VCaP (cell line): ENCODE measurements at regions not wholly inside any gene's neighbourhood (a gene's known extent, or its start where the extent isn't known, plus 50 kb on each side); places are given as distances from the start of the nearest gene placed in this dataset.
"Not testable (repeated sequence)": the region's sequence is repeated elsewhere in the genome, so short reads cannot be mapped to it uniquely, and the experiment has no call there.

ENCODE experiments used
- H3K27ac ChIP-seq: fragments of 450-650 bp; 2 replicates; pipeline ENCODE4 v1.5.1; 2017
- TF ChIP-seq, protein P1 (sequence below): fragments of 450-650 bp; conservative IDR thresholded peaks from 2 replicates; pipeline ENCODE4 v1.5.1; 2017; ENCODE audit warnings: mild to moderate bottlenecking, moderate library complexity

DNA sequence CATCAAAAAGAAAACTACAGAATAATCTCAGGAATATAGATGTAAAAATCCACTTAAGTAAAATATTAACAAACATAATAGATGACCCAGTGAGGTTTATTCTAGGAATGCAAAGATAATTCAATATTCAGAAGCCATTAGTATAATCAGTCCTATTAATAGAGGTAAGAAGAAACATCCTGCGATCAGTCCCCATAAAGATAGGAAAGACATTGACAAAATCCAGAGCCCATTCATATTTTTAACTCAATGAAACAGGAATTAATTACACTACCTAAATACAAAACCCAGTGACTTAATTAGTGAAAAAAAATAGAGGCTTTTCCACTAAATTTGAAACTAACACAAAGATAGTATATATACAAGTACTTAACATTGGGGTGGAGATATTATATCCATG, 321.4 kb upstream of the INTU start:
- H3K27ac ChIP-seq: no peak overlapping the region
- TF ChIP-seq, protein P1, sequence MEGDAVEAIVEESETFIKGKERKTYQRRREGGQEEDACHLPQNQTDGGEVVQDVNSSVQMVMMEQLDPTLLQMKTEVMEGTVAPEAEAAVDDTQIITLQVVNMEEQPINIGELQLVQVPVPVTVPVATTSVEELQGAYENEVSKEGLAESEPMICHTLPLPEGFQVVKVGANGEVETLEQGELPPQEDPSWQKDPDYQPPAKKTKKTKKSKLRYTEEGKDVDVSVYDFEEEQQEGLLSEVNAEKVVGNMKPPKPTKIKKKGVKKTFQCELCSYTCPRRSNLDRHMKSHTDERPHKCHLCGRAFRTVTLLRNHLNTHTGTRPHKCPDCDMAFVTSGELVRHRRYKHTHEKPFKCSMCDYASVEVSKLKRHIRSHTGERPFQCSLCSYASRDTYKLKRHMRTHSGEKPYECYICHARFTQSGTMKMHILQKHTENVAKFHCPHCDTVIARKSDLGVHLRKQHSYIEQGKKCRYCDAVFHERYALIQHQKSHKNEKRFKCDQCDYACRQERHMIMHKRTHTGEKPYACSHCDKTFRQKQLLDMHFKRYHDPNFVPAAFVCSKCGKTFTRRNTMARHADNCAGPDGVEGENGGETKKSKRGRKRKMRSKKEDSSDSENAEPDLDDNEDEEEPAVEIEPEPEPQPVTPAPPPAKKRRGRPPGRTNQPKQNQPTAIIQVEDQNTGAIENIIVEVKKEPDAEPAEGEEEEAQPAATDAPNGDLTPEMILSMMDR: no peak

DNA sequence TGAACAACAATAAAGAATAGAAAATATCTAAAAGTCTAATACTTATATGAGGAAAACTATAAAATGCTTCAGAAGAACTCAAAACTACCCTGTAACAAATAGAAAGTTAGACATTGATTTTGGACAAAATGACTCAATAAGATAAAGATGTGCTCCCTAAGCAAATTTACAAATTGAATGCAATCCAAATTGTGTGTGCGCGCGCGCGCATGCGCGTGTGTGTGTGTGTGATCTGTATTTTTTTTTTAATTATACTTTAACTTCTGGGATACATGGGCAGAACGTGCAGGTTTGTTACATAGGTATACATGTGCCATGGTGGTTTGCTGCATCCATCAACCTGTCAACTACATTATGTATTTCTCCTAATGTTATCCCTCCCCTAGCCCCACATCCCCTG, 320.8 kb upstream of the INTU start:
- TF ChIP-seq, protein P1: no peak
- H3K27ac ChIP-seq: no peak overlapping the region

DNA sequence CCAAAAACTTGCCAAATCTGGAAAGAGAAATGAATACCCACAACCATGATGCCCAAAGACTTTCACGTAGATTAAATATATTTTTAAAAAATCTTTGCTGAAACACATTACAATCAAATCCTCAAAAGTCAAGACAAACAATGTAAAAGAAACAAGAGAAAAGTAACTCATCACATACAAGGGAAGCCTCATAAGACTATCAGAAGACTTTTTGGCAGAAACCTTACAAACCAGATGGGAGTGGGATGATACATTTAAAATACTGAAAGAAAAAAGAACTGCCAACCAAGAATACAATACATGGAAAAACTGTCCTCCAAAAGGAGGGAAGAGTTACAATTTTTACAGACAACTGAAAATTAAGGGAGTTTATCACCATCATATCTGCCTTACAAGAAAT, 319.0 kb upstream of the INTU start:
- no peak overlapping the region for H3K27ac ChIP-seq
- TF ChIP-seq, protein P1: no peak

DNA sequence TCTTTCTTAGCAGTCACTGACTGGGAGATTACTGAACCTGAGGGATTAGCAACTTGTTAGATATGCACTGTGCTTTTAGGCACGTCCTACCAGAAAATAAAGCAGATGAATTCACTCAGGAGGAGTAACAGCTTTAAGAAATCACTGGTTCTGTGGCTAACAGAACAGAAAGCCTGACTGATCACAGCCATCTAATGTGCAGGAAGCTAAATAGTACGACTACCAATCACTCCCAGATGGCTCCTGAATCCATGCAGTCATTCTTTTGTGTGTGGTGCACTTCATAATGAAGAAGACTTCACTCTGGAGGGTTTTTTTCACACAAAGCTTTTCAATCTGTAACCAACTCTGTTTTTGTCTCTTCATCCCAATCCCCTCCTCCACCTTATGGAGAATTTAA, 305.3 kb upstream of the INTU start:
- TF ChIP-seq, protein P1: no peak
- H3K27ac ChIP-seq: no peak overlapping the region

DNA sequence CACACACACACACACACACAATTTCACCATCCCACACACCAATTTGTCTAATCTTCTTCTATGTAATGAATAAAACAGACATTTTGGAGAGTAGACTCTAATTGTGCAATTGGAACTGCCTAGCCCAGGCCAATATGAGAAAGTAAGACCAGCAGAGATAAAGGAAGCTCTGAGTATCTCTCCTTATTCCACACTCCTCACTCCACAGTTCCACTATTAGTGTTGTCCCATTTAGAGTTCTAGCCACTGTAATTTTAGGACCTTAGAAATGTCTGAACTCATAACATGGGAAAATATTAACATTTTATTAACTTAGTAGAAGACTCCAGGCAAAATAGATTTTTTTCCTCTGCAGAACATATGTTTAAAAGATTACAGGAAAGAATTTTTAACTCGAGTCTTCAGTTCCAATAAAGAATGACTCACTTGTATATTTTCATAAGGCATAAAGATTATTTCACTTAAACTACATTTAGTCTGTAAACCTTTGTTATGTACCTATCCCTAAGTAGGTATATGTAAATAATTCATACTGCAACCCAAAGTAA, 297.6 kb upstream of the INTU start:
- no peak overlapping the region for H3K27ac ChIP-seq
- TF ChIP-seq, protein P1: no peak

DNA sequence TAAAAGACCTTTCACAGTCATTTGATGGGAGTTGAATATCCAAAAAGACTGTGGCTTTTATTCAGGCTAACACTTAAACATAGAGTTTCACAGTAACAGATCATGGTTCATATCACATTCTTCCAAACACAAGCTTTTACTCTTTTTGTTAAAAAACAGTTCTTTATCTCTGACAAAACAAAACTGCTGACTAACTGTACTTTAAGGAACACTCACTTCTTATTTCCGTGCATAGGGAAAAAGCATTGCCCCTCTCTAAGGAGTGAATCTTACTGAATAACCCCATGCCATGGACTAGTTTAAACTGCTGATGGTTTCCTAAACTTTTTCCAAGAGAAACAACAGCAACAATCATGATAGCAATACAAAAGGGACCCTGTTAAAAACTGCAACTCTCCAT, 297.0 kb upstream of the INTU start:
- H3K27ac ChIP-seq: no peak overlapping the region
- TF ChIP-seq, protein P1: no peak

DNA sequence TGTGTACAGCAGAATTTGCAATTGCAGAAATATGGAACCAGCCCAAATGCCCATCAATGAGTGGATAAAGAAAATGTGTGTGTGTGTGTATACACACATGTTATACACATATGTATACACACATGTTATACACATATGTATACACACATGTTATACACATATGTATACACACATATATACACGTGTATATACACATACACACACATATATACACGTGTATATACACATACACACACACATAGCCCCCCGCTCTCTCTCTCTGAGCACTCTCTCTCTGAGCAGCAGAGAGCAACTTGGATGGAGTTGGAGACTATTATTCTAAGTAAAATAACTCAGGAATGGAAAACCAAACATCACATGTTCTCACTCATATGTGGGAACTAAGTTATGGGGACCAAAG, 289.6 kb upstream of the INTU start:
- H3K27ac ChIP-seq: not testable (repeated sequence)

DNA sequence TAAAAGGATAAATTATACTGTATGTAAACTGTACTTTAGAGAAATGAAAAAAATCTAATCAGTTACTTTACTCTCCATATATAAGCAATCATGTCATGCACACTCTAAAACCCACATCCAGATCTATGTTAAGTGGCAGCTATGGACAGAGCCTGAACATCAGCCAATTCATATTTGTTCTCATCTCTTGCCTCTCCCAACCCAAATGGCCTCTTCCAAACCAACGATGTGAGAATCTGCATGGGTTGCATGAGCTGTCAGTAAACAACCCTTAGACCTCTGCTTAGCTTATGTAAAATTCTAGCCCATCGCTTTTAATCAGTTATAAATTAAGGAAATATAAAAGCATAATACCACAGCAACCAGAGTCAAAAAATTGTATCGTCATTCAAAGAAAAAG, 288.7 kb upstream of the INTU start:
- no peak overlapping the region for H3K27ac ChIP-seq
- TF ChIP-seq, protein P1: no peak
